Dedifferentiated amniotic fluid mesenchymal stem cell (primary cell): ENCODE measurements at regions not wholly inside any gene's neighbourhood (a gene's known extent, or its start where the extent isn't known, plus 50 kb on each side); places are given as distances from the start of the nearest gene placed in this dataset.

Experiments
- DNase-seq: peaks from one replicate; pipeline ENCODE4 v3.0.0-alpha.2; 2016; ENCODE audit errors: extremely low spot score

GRCh38 chr11:62073061-62073460 is 50.8 kb upstream of the INCENP start:
- DNase-seq: no peak

DNA sequence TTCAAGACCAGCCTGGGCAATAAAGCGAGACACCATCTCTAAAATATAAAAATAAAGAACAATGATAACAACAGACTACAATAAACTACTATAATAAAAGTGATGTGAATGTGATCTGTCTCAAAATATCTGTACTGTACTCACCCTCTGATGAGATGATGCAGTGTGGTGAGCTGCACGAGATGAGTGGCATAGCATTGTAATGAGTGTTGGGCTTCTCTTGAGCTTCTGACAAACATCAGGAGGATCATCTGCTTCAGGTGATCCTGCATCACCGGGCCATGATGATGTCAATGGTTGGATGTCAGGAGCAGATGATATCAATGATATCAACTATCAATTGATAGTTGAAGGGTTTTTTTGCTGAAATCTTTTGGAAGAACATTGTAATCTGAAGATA is 52.4 kb upstream of the INCENP start:
- no peak for DNase-seq

DNA sequence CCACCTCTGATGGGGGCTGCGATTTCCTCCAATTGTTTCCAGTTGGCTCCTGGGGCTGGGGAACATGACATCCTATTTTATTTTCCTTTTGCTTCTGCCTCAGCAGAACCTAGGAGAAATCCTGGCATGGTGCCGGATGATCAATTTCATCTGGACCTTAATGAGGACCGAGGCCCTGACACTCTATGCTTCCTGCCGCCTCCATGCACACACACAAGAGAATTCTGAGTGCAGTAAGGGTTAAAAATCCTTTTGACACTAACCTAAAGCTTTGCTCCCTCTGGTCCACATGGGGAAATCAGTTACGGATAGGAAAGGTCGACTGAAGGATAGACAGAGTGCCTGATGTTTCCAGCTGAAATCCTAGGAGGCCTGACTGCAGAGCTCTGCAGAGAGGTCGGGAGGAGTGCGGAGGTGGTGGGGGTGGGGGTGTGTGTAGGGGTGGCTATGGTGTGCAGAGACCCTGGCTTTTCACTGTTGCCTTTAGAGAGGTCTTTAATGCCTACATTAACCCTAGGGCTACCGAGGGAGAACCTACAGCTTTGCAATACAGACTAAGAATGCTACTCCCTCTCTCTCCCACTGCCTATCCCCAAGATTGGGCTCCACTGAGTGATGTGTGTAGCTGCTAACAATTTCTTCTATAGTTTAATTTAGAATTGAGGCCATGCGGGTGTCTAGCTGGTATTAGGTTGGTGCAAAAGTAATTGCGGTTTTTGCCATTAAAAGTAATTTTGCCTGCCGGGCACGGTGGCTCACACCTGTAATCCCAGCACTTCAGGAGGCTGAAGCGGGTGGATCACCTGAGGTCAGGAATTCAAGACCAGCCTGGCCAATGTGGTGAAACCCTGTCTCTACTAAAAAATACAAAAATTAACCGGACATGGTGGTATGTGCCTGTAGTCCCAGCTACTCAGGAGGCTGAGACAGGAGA is 53.6 kb upstream of the INCENP start:
- DNase-seq: no peak

DNA sequence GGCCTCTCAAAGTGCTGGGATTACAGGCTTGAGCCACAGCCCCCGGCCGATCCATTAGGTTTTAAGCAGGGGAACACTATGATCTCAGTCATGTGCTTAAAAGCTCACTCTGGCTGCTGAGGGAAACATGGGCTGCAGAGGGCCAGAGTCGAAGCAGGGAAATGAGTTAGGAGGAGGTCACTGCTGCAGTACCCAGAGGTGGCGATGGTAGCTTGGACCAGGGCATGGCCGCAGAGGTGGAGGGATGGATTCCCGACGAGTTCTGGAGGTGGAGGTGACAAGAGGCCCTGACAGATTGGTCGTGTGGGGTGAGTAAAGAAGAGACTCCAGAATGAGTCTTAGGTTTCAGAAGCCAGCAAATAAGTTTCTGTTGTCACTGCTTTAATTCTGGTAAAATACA is 54.4 kb upstream of the INCENP start:
- DNase-seq: no peak

GRCh38 chr11:62068730-62069129 is 55.1 kb upstream of the INCENP start:
- no peak for DNase-seq

GRCh38 chr11:62067741-62068140 is 56.1 kb upstream of the INCENP start:
- DNase-seq: no peak

DNA sequence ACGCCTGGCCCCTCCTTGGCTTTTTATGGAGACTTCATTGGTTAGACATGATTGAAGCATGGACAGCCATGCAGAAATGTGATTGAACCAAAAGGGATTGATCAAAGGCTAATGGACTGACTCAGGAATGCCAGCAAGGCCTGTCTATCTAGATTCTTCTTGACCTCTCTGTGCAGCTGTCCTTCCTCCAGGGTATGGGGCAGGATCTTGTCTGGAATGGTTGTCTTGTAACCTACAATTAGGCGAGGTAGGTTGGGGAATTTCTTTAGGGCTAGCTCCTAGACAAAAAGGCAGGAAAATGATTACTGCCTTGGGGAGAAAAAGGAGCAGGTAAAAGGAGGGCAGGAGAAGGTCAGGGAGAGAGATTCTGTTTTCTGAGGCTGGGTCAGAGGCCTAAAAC is 59.6 kb upstream of the INCENP start:
- no peak for DNase-seq

DNA sequence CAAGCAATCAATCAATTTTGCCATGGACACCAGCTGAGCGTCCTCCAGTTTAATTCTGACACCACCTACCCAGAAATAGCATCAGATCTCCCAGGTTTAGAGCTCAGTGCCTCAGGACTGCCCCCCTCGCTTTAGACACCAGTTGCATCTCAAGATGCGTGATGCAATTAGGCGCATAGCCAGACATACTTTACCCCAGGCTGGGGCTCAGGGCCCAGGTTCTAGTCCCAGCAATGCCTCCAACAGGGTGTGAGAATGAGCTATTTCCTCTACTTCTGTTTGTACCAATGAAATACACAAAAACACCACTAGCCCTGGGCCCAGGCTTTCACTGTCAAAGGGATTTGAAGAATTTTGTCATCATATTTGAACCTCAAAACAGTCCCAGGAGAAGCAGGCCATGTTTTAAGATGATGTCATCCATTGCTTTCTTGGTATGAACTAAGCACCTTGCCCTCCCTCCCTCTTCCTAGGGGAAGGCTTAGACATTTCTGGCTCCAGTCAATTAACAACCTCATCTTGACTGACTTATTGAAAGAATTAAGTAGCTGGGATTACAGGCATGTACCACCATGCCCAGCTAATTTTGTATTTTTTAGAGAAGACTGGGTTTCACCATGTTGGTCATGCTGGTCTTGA is 61.5 kb upstream of the INCENP start:
- no peak for DNase-seq

GRCh38 chr11:62061356-62062222 is 62.2 kb upstream of the INCENP start:
- DNase-seq: no peak

GRCh38 chr11:62057069-62057468 is 66.7 kb upstream of the INCENP start:
- DNase-seq: no peak

DNA sequence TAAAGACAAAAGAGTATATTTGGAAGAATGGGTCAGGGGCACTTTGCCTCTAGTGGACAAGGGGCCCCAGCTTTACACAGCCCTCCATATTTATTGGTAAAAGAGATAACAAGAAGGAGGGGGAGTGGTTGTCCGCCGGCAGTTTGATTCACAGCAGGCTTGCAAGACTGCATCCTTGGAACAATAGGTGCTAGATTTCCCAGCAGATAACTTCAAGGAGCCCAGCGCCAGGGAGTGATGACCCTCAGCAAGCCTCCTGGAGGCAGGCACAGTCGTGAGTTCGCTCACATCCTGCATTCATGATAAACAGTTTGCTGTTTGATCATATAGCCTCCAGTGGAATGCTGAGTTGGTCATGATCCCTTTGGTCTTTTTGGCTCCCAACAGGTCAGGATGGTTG is 67.8 kb upstream of the INCENP start:
- DNase-seq: no peak

GRCh38 chr11:62054484-62055121 is 69.2 kb upstream of the INCENP start:
- DNase-seq: no peak

- no peak for DNase-seq
These were observed 69.7 kb upstream of the INCENP start for GRCh38 chr11:62054081-62054480.

DNA sequence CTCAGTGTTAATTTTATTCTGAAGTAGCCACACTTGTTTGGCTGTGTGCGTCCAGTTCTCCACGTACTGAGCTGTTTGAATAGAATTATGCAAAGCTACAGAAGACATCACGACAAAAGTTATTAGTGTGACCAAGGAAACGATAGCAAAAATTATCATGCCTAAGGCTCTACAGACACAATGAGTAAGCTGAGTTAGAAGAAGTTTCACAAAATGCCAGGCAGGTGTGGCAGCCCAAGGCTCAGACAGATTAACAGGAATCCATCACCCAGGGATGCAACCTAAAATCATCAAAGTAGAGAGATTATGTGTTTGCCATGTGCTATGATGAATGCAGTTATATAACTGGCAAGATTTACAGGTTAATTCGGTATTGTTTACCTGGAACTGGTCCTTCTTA is 73.1 kb upstream of the INCENP start:
- DNase-seq: no peak

- DNase-seq: peak; percentile 76
These were observed 75.7 kb upstream of the INCENP start for GRCh38 chr11:62048100-62048499.

DNA sequence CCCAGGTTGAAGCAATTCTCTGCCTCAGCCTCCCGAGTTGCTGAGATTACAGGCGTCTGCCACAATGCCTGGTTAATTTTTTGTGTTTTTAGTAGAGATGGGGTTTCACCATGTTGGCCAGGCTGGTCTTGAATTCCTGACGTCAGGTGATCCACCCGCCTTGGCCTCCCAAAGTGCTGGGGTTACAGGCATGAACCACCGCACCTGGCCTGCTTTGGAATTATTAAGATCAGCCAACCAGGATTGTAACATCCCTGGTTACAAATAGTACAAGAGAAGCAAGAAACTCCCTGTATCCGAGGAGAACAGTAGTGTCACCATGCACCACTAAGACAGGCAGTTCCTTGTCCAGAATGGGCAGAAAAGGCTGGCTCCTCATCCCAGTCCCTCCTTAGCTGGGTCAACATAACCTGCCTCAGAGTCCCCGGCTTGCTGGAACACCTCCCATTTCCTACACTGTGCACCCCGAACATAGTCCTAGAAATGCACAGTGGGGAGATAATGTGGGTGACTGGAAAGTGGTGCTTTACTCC is 77.2 kb upstream of the INCENP start:
- DNase-seq: no peak

GRCh38 chr11:62044639-62045121 is 77.2 kb upstream of the FTH1 start:
- DNase-seq: no peak

- no peak for DNase-seq
These were observed 67.9 kb upstream of the FTH1 start for GRCh38 chr11:62035293-62035692.

DNA sequence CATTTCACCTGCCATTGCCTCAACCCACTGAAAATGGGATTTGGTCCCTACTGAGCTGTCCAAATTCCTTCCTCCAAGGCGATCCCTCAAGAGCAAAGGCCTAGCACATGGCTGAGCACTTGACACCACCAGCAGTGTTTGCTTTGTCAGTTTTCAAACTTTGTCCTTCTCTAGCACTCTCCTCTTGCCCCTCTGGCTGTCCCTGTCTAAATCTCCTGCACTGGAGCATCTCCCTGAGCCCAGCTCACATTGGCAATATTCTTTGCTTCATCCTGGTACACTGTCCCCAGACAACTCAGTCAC is 66.6 kb upstream of the FTH1 start:
- no peak for DNase-seq

GRCh38 chr11:62033191-62034035 is 66.0 kb upstream of the FTH1 start:
- no peak for DNase-seq
